ENCODE measurements at regions not wholly inside any gene's neighbourhood (a gene's known extent, or its start where the extent isn't known, plus 50 kb on each side); places are given as distances from the start of the nearest gene placed in this dataset.

- H3K4me3 ChIP-seq = no peak overlapping the region
- 68 to 76% methylated on average over 4 of the region's 4 CpGs for WGBS, 2 donors
- intact Hi-C loops (cut with DNase I) = no loop called here
- no peak for TF ChIP-seq CTCF (IDR thresholded peaks at IDR 0.05)
- no peak overlapping the region for H3K27ac ChIP-seq
- DNase-seq (no peak), FAIRE-seq (no peak), ATAC-seq (no peak)
- no peaks in the 10 kb centered on the region for H3K9me3 ChIP-seq
- no peaks in the 10 kb centered on the region for H3K27me3 ChIP-seq
- no peaks in the 10 kb centered on the region for H3K36me3 ChIP-seq
- H3K4me1 ChIP-seq = no peaks in the 10 kb centered on the region
Observed at GRCh38 chr2:114384441-114384840, 58.0 kb upstream of the DPP10 start.

DNA sequence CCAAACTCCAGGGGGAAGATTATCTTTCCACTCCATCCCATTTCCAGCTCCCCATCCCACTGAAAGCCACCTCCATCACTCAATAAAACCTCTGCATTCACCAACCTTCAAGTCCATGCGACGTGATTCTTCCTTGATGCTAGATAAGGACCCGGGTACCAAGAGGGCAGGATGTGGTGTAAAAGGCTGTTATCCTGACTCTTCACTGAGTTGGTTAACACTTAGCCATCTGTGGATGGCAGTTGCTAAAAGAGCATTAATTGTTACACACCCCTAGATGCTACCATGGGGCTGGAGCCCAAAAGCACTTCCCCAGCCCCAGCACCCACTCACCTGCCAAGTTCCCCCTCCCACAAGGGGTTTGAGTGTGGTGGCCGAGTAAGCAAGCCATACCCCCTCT, 53.4 kb upstream of the DPP10 start:
- FAIRE-seq (no peak), ATAC-seq (no peak), DNase-seq (no peak)
- H3K27ac ChIP-seq = no peak overlapping the region
- H3K4me1 ChIP-seq = no peaks in the 10 kb centered on the region
- H3K36me3 ChIP-seq = no peaks in the 10 kb centered on the region
- H3K4me3 ChIP-seq = no peak overlapping the region
- TF ChIP-seq CTCF (IDR thresholded peaks at IDR 0.05) = no peak
- WGBS, 2 donors = 79 to 83% methylated on average over 4 of the region's 4 CpGs
- intact Hi-C loops (cut with DNase I) = no loop called here
- no peaks in the 10 kb centered on the region for H3K27me3 ChIP-seq
- H3K9me3 ChIP-seq = no peaks in the 10 kb centered on the region
